SK-N-SH treated with all-trans-retinoic acid at 6 μM for 48 hours (cell line): ENCODE measurements at regions not wholly inside any gene's neighbourhood (a gene's known extent, or its start where the extent isn't known, plus 50 kb on each side); places are given as distances from the start of the nearest gene placed in this dataset.

Source experiments
- ARNTL ChIP-seq: fragments of 450-650 bp; formaldehyde crosslinking; IDR thresholded peaks from 2 replicates; pipeline ENCODE4 v1.5.0; 2020; ENCODE audit warnings: low read depth, mild to moderate bottlenecking, moderate library complexity, borderline replicate concordance
- ESRRG ChIP-seq: fragments of 250-450 bp; sonication (Bioruptor Pico); IDR thresholded peaks from 2 replicates; pipeline ENCODE4 v1.6.1; 2021; ENCODE audit warnings: mild to moderate bottlenecking
- OSR1 ChIP-seq: fragments of 250-450 bp; sonication (Bioruptor Pico); IDR thresholded peaks from 2 replicates; pipeline ENCODE4 v1.8.0; 2022; ENCODE audit warnings: moderate library complexity, mild to moderate bottlenecking, inconsistent platforms
- TCF4 ChIP-seq: fragments of 250-450 bp; sonication (Bioruptor Pico); IDR thresholded peaks from 2 replicates; pipeline ENCODE4 v1.8.0; 2021; ENCODE audit warnings: mild to moderate bottlenecking, moderate library complexity, borderline replicate concordance
- TOX ChIP-seq: fragments of 250-450 bp; sonication (Bioruptor Pico); IDR thresholded peaks from 2 replicates; pipeline ENCODE4 v1.8.0; 2021; ENCODE audit warnings: mild to moderate bottlenecking, moderate library complexity, borderline replicate concordance
- ZC3H10 ChIP-seq: fragments of 250-450 bp; sonication (Bioruptor Pico); IDR thresholded peaks from 2 replicates; pipeline ENCODE4 v1.5.1; 2021; ENCODE audit warnings: mild to moderate bottlenecking, moderate library complexity
- ZFP3 ChIP-seq: fragments of 250-450 bp; sonication (Bioruptor Pico); IDR thresholded peaks from 2 replicates; pipeline ENCODE4 v1.5.0; 2020; ENCODE audit warnings: mild to moderate bottlenecking, moderate library complexity
- ZNF70 ChIP-seq: fragments of 450-650 bp; formaldehyde crosslinking; IDR thresholded peaks from 2 replicates; pipeline ENCODE4 v1.5.0; 2020; ENCODE audit warnings: mild to moderate bottlenecking, moderate library complexity
- TF ChIP-seq, protein P1 (sequence below): fragments of 250-450 bp; sonication (Bioruptor Pico); IDR thresholded peaks from 2 replicates; pipeline ENCODE4 v1.8.0; 2020; ENCODE audit warnings: mild to moderate bottlenecking, moderate library complexity, borderline replicate concordance
- TF ChIP-seq, protein P2 (sequence below): fragments of 250-450 bp; sonication (Bioruptor Pico); IDR thresholded peaks from 2 replicates; pipeline ENCODE4 v1.5.1; 2020; ENCODE audit warnings: low read depth, mild to moderate bottlenecking, moderate library complexity

DNA sequence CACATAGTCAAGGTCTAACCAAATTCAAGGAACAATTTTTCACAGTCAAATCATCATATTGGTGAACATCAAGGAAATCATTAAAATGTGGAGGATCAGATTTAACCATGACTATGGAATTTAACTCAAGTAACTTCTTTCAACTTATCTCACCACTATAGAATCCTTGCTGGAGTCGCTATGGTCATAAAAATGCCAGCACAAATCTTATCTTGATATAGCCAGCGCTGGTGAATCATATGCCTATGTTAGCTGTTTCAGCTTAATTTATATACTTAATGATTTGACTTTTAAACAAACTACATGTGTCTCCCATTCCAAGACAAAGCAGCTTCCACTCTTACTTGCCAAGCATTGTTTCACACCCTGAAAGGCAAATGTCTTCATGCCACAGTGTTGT is 416.4 kb downstream of the CDH11 start:
- TF ChIP-seq, protein P1, sequence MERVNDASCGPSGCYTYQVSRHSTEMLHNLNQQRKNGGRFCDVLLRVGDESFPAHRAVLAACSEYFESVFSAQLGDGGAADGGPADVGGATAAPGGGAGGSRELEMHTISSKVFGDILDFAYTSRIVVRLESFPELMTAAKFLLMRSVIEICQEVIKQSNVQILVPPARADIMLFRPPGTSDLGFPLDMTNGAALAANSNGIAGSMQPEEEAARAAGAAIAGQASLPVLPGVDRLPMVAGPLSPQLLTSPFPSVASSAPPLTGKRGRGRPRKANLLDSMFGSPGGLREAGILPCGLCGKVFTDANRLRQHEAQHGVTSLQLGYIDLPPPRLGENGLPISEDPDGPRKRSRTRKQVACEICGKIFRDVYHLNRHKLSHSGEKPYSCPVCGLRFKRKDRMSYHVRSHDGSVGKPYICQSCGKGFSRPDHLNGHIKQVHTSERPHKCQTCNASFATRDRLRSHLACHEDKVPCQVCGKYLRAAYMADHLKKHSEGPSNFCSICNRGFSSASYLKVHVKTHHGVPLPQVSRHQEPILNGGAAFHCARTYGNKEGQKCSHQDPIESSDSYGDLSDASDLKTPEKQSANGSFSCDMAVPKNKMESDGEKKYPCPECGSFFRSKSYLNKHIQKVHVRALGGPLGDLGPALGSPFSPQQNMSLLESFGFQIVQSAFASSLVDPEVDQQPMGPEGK (CRISPR knock-in tag): no peak
- TF ChIP-seq ARNTL (CRISPR knock-in tag) (no peak), ESRRG (CRISPR knock-in tag) (no peak), TCF4 (CRISPR knock-in tag) (no peak), ZFP3 (no peak), ZC3H10 (CRISPR knock-in tag) (no peak), TOX (CRISPR knock-in tag) (no peak), OSR1 (no peak), ZNF70 (CRISPR knock-in tag) (no peak)
- TF ChIP-seq, protein P2, sequence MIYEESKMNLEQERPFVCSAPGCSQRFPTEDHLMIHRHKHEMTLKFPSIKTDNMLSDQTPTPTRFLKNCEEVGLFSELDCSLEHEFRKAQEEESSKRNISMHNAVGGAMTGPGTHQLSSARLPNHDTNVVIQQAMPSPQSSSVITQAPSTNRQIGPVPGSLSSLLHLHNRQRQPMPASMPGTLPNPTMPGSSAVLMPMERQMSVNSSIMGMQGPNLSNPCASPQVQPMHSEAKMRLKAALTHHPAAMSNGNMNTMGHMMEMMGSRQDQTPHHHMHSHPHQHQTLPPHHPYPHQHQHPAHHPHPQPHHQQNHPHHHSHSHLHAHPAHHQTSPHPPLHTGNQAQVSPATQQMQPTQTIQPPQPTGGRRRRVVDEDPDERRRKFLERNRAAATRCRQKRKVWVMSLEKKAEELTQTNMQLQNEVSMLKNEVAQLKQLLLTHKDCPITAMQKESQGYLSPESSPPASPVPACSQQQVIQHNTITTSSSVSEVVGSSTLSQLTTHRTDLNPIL (CRISPR knock-in tag): no peak
